Mammary epithelial cell (primary cell): ENCODE measurements at regions not wholly inside any gene's neighbourhood (a gene's known extent, or its start where the extent isn't known, plus 50 kb on each side); places are given as distances from the start of the nearest gene placed in this dataset.
"Not testable (repeated sequence)": the region's sequence is repeated elsewhere in the genome, so short reads cannot be mapped to it uniquely, and the experiment has no call there.

Experiments used
- EZH2 ChIP-seq: IDR thresholded peaks from 2 replicates; pipeline ENCODE4 v1.6.1; 2012; ENCODE audit warnings: low read length, inconsistent platforms, borderline replicate concordance
- TF ChIP-seq, protein P1 (sequence below), 2 donors: IDR thresholded peaks in 1 of 2; conservative IDR thresholded peaks in 1 of 2; 2 replicates each; pipeline ENCODE4 v1.5.1; 2011 to 2012; ENCODE audit warnings: inconsistent platforms in 2 of 2, low read length in 2 of 2, mild to moderate bottlenecking in 2 of 2, control low read depth in 1 of 2, low read depth in 1 of 2; ENCODE audit not compliant: insufficient read depth in 1 of 2; ENCODE audit errors: extremely low read depth in 1 of 2

DNA sequence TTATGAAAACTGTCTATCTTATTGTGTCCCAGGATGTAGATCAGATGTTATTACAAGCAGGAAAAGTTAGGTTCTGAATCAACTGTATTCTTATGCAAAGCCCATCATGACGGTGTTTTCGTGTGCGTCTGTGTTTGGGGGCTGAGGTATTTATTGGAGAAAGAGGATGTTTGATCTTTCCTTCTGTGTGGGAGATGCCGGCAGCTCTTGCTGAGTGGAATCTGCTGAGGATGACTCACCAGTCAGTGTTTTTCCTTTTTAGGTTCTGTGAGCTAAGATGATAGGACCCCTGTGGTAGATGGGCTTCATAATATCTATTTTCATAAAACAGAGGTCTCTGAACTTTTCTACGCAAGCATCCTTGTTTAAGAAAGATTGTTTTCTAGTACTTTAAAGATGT lies 107.1 kb downstream of the PWWP3B start:
- TF ChIP-seq, protein P1, sequence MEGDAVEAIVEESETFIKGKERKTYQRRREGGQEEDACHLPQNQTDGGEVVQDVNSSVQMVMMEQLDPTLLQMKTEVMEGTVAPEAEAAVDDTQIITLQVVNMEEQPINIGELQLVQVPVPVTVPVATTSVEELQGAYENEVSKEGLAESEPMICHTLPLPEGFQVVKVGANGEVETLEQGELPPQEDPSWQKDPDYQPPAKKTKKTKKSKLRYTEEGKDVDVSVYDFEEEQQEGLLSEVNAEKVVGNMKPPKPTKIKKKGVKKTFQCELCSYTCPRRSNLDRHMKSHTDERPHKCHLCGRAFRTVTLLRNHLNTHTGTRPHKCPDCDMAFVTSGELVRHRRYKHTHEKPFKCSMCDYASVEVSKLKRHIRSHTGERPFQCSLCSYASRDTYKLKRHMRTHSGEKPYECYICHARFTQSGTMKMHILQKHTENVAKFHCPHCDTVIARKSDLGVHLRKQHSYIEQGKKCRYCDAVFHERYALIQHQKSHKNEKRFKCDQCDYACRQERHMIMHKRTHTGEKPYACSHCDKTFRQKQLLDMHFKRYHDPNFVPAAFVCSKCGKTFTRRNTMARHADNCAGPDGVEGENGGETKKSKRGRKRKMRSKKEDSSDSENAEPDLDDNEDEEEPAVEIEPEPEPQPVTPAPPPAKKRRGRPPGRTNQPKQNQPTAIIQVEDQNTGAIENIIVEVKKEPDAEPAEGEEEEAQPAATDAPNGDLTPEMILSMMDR (conservative IDR thresholded peaks at IDR 0.05 in 1 of 2, IDR thresholded peaks at IDR 0.05 in 1 of 2; ENCODE audit: extremely low read depth in 1 of 2, insufficient read depth in 1 of 2, low read depth in 1 of 2, low read length in 2 of 2) = not testable (repeated sequence)
- not testable (repeated sequence) for TF ChIP-seq EZH2
